Upper lobe of left lung (tissue), 4 donors: ENCODE measurements at regions not wholly inside any gene's neighbourhood (a gene's known extent, or its start where the extent isn't known, plus 50 kb on each side); places are given as distances from the start of the nearest gene placed in this dataset.
"Not testable (repeated sequence)": the region's sequence is repeated elsewhere in the genome, so short reads cannot be mapped to it uniquely, and the experiment has no call there.

Source experiments
- CTCF ChIP-seq, 6 experiments: fragments of 450-650 bp in 4 of 6; fragments of 200-600 bp in 2 of 6; sonication (generic) in 2 of 6; IDR thresholded peaks; one replicate each; pipeline ENCODE4 v1.5.1; 2016 to 2019; ENCODE audit warnings: antibody characterized with exemption in 6 of 6
- EP300 ChIP-seq, 4 donors: sonication (generic); formaldehyde crosslinking; IDR thresholded peaks; one replicate each; pipeline ENCODE4 v1.5.1; 2017; ENCODE audit warnings: antibody characterized with exemption in 4 of 4, control low read depth in 2 of 4
- POLR2A ChIP-seq, 4 donors: fragments of 450-650 bp; IDR thresholded peaks; one replicate each; pipeline ENCODE4 v1.5.1; 2016 to 2017; ENCODE audit warnings: antibody characterized with exemption in 4 of 4, mild to moderate bottlenecking in 2 of 4
- POLR2AphosphoS5 ChIP-seq, 2 donors: sonication (generic); formaldehyde crosslinking; IDR thresholded peaks; one replicate each; pipeline ENCODE4 v1.5.1; 2017; ENCODE audit warnings: antibody characterized with exemption in 2 of 2

GRCh38 chr14:28641189-28641588, 125.4 kb upstream of the FOXG1 start:
- not testable (repeated sequence) for TF ChIP-seq POLR2AphosphoS5, CTCF, POLR2A, EP300 (IDR thresholded peaks at IDR 0.05)
